H1 (cell line): ENCODE measurements at regions not wholly inside any gene's neighbourhood (a gene's known extent, or its start where the extent isn't known, plus 50 kb on each side); places are given as distances from the start of the nearest gene placed in this dataset.

Experiments used
- ASH2L ChIP-seq: fragments of 200-600, 300-600 bp; sonication (generic); IDR thresholded peaks from one replicate; pipeline ENCODE4 v1.7.1; 2017; ENCODE audit warnings: low read length
- CHD1 ChIP-seq: IDR thresholded peaks from 2 replicates; pipeline ENCODE4 v1.6.1; 2012; ENCODE audit warnings: low read depth, low read length, improper control_type of control experiment
- HDAC6 ChIP-seq: IDR thresholded peaks from one replicate; pipeline ENCODE4 v1.7.1; 2012; ENCODE audit warnings: low read depth, mild to moderate bottlenecking, inconsistent platforms, low read length, moderate library complexity
- KDM4A ChIP-seq: IDR thresholded peaks from one replicate; pipeline ENCODE4 v1.7.1; 2012; ENCODE audit warnings: low read depth, mild to moderate bottlenecking, moderate library complexity, low read length, inconsistent platforms; ENCODE audit not compliant: severe bottlenecking
- MAX ChIP-seq: IDR thresholded peaks from 2 replicates; pipeline ENCODE4 v1.6.1; 2012; ENCODE audit warnings: inconsistent platforms
- TAF1 ChIP-seq: IDR thresholded peaks from 2 replicates; pipeline ENCODE4 v1.6.1; 2011; ENCODE audit warnings: mild to moderate bottlenecking, low read depth, low read length
- TAF7 ChIP-seq: optimal IDR thresholded peaks from 2 replicates; pipeline ENCODE3; 2011; ENCODE audit warnings: low read depth, mild to moderate bottlenecking, inconsistent platforms, low read length, moderate library complexity, borderline replicate concordance
- TEAD4 ChIP-seq: IDR thresholded peaks from 2 replicates; pipeline ENCODE4 v1.6.1; 2012; ENCODE audit warnings: low read depth, low read length, inconsistent platforms, mixed read lengths

GRCh38 chr14:43407706-43408105 is 1099.4 kb downstream of the FSCB start (continued):
- no peak for TF ChIP-seq TAF1
- TF ChIP-seq MAX, result no peak
- TF ChIP-seq KDM4A, result no peak
- TF ChIP-seq CHD1, result no peak
- no peak for TF ChIP-seq ASH2L
- TF ChIP-seq TEAD4, result no peak
- no peak for TF ChIP-seq HDAC6
- no peak for TF ChIP-seq TAF7
